Fibroblast of mammary gland (primary cell): ENCODE measurements at regions not wholly inside any gene's neighbourhood (a gene's known extent, or its start where the extent isn't known, plus 50 kb on each side); places are given as distances from the start of the nearest gene placed in this dataset.

Source experiments
- DNase-seq: peaks from one replicate; pipeline ENCODE4 v3.0.0-alpha.2; 2010; ENCODE audit warnings: low read depth
- H3K4me3 ChIP-seq: 2 replicates; pipeline ENCODE4 v1.5.1; 2011; ENCODE audit warnings: low read depth, mild to moderate bottlenecking, low read length, moderate library complexity; ENCODE audit not compliant: control insufficient read depth
- TF ChIP-seq, protein P1 (sequence below): conservative IDR thresholded peaks from 2 replicates; pipeline ENCODE4 v1.5.1; 2011; ENCODE audit warnings: low read depth, low read length, inconsistent platforms; ENCODE audit not compliant: control insufficient read depth, insufficient read depth

DNA sequence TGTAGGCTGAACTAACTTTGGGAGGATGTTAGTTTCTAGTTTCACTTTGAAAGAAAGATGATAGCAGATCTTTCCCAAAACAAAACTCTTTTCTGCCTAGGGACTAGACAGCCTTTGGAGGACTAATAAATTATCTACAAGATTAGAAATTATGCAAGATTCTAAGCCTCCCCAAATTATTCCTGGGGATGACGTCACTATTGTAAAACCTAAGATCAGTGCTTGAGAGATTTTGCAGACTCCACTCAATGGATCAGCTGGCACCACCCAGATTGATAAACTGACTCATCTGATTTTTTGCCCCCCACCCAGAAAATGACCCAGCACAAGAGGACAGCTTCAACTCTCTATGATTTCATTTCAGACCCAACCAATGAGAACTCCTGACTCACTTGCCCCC lies 1057.9 kb upstream of the DIAPH2 start:
- TF ChIP-seq, protein P1, sequence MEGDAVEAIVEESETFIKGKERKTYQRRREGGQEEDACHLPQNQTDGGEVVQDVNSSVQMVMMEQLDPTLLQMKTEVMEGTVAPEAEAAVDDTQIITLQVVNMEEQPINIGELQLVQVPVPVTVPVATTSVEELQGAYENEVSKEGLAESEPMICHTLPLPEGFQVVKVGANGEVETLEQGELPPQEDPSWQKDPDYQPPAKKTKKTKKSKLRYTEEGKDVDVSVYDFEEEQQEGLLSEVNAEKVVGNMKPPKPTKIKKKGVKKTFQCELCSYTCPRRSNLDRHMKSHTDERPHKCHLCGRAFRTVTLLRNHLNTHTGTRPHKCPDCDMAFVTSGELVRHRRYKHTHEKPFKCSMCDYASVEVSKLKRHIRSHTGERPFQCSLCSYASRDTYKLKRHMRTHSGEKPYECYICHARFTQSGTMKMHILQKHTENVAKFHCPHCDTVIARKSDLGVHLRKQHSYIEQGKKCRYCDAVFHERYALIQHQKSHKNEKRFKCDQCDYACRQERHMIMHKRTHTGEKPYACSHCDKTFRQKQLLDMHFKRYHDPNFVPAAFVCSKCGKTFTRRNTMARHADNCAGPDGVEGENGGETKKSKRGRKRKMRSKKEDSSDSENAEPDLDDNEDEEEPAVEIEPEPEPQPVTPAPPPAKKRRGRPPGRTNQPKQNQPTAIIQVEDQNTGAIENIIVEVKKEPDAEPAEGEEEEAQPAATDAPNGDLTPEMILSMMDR: no peak
- no peak for DNase-seq
- no peak overlapping the region for H3K4me3 ChIP-seq

DNA sequence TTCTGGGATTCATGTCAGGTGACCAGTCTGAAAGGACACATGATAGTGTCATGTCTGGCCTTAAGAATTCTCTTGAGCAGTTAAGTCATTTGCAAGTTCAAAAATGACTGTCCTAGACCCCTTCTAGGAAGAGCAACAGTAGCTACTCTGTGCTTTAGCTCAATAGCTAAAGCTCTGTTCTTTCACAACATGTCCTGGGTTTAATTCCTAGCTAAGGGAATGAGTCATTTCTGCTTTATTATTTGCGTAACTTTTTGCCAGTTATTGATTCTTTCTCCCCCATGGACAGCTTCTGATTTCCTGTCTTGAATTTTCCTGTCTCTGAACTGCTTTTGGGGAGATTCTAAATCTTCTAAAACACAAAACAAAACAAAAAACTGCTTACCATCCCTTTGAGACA lies 1055.8 kb upstream of the DIAPH2 start:
- TF ChIP-seq, protein P1: no peak

DNA sequence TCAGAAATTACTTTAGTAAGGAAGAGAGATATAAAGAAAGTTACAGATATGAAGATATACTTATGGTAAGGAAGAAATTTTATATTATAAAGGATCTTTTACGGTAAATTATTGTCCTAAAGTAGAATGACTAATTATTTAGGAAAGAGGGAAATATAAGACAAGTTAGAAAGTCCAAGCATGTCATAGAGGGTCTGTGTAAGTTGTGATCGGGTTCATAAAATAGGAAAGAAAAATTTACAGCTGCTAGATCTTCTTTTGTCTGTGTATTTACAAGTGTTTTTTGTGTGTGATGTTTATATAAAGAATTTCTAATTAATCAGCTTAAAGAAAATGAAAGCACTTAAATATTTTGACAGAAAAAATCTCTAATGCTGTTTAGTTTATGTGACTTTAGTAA lies 1054.9 kb upstream of the DIAPH2 start:
- no peak overlapping the region for H3K4me3 ChIP-seq
- peak; percentile 4 for DNase-seq
- TF ChIP-seq, protein P1: no peak

More for the DNA sequence above, 1055.8 kb upstream of the DIAPH2 start:
- H3K4me3 ChIP-seq: no peak overlapping the region
- no peak for DNase-seq

DNA sequence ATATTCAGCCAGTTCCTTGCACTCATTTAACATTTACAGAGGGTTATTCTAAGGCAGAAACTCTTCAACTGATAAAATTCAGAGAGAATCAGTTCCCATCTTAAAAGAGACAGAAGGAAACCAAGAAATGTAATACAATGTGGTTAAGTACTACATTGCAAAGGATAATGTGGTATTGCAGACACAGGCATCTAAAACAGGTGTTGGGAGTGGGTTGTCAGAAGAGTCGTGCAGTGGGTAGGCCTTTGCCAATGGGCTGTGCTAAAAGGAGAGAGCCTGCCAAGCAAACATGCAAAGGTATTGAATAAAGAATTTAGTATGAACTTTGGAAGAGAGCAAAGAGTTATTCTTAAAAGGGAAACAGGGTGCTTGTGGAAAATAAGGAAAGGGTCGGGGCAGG lies 1044.4 kb upstream of the DIAPH2 start:
- TF ChIP-seq, protein P1: no peak
- no peak overlapping the region for H3K4me3 ChIP-seq
- no peak for DNase-seq

DNA sequence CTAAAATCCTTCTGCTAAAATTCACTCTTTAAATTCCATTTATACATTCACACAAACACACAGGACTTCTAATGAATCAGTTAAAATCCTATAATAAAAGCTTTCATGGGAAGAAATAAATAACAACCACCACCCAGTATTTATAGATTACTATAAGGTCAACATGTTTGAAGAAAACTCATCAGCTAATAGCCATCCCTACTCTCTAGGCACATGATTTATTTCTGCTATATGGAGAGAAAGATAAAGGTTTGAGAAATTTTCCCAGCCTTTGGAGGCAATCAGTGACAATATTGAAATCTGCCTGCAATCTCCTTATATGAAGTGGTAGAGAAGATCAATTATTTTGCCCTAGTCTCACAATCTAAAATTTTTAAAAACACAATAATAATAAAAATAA lies 1038.9 kb upstream of the DIAPH2 start:
- TF ChIP-seq, protein P1: no peak
- H3K4me3 ChIP-seq: no peak overlapping the region
- no peak for DNase-seq

DNA sequence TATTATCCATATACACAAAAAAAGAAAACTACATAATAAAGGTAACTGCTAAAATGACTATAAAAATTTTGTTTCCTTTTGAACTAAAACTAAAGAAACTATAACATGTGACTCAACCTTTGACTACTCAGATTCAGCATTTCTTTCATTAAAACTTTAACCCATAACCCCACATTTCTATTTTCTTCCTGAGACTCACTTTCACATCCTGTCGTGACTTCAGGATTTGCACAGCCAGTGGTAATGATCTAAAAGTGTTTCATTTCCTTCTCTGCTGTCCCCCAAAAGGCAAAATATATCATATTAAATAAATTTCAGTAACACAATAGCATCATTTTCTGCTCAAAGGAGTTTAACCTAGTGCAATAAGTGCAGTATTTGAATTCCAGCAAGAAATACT lies 1022.4 kb upstream of the DIAPH2 start:
- no peak overlapping the region for H3K4me3 ChIP-seq
- no peak for DNase-seq
- TF ChIP-seq, protein P1: no peak

DNA sequence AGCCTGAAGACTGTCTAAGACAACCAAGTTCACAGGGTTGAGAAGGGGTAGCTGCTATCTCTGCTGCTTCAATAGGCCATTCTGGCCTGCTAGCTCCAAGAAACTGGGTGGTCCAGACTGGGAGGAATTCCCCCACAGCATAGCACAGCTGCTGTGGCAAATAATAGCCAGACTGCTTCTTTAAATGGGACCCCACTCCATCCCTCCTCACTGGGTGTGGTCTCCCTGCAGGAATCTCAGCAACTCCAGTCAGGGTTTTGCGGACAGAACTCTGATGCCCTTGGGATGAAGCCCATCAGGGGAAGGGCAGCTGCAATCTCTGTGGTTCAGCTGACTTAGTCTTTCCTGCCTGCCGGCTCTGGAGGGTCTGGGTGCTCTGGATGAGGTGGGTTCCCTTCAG lies 1018.6 kb upstream of the DIAPH2 start:
- DNase-seq: no peak
- H3K4me3 ChIP-seq: no peak overlapping the region
- TF ChIP-seq, protein P1: no peak
